GM12875 (cell line): ENCODE measurements at regions not wholly inside any gene's neighbourhood (a gene's known extent, or its start where the extent isn't known, plus 50 kb on each side); places are given as distances from the start of the nearest gene placed in this dataset.

Experiments
- H3K4me3 ChIP-seq: one replicate; pipeline ENCODE4 v1.5.1; 2011; ENCODE audit warnings: low read depth, low read length, control low read depth
- CTCF ChIP-seq: IDR thresholded peaks from 2 replicates; pipeline ENCODE4 v1.5.1; 2011; ENCODE audit warnings: low read depth, mild to moderate bottlenecking, control low read depth, inconsistent platforms, low read length, moderate library complexity, borderline replicate concordance; ENCODE audit not compliant: insufficient read depth

GRCh38 chr6:164150232-164150631 lies 735.7 kb downstream of the QKI start:
- H3K4me3 ChIP-seq, result no peak overlapping the region
- TF ChIP-seq CTCF, result no peak

GRCh38 chr6:164148788-164149187 lies 734.3 kb downstream of the QKI start:
- H3K4me3 ChIP-seq, result no peak overlapping the region
- TF ChIP-seq CTCF, result no peak

- H3K4me3 ChIP-seq, result no peak overlapping the region
- no peak for TF ChIP-seq CTCF
Measured at GRCh38 chr6:164144316-164144715, 729.8 kb downstream of the QKI start.

- no peak for TF ChIP-seq CTCF
- no peak overlapping the region for H3K4me3 ChIP-seq
Measured at GRCh38 chr6:164142322-164142721, 727.8 kb downstream of the QKI start.

- H3K4me3 ChIP-seq, result no peak overlapping the region
- TF ChIP-seq CTCF, result no peak
Measured at GRCh38 chr6:164135511-164136132, 721.1 kb downstream of the QKI start.

- TF ChIP-seq CTCF, result no peak
- H3K4me3 ChIP-seq, result no peak overlapping the region
Measured at GRCh38 chr6:164133095-164133494, 718.6 kb downstream of the QKI start.

GRCh38 chr6:164130585-164130984 lies 716.1 kb downstream of the QKI start:
- TF ChIP-seq CTCF, result no peak
- no peak overlapping the region for H3K4me3 ChIP-seq
